Cardiac muscle cell (in vitro differentiated cells and primary cell): ENCODE measurements at regions not wholly inside any gene's neighbourhood (a gene's known extent, or its start where the extent isn't known, plus 50 kb on each side); places are given as distances from the start of the nearest gene placed in this dataset.

Experiments used
- DNase-seq, 2 donors: peaks; one replicate each; pipeline versions ENCODE4 v3.0.0 to v3.0.0-alpha.2; 2010 to 2017; ENCODE audit warnings: low read depth in 1 of 2, low spot score in 1 of 2
- H3K27ac ChIP-seq: fragments of 200-600 bp; sonication (generic); 2 replicates; pipeline ENCODE4 v1.5.1; 2016
- H3K27me3 ChIP-seq: fragments of 200-600 bp; sonication (generic); 2 replicates; pipeline ENCODE4 v1.6.0; 2016; ENCODE audit warnings: control low read depth
- H3K36me3 ChIP-seq: fragments of 200-600 bp; sonication (generic); 2 replicates; pipeline ENCODE4 v1.5.1; 2016; ENCODE audit warnings: control low read depth
- H3K4me1 ChIP-seq: fragments of 200-600 bp; sonication (generic); 2 replicates; pipeline ENCODE4 v1.8.1; 2017; ENCODE audit warnings: low read depth, mild to moderate bottlenecking, mixed run types
- H3K4me3 ChIP-seq: fragments of 200-600 bp; sonication (generic); 2 replicates; pipeline ENCODE4 v1.5.1; 2016; ENCODE audit warnings: mild to moderate bottlenecking
- H3K9me3 ChIP-seq: fragments of 200-600 bp; sonication (generic); 2 replicates; pipeline ENCODE4 v1.5.1; 2017; ENCODE audit warnings: low read depth, mild to moderate bottlenecking, control low read depth
- CTCF ChIP-seq: IDR thresholded peaks from 2 replicates; pipeline ENCODE4 v1.5.1; 2012; ENCODE audit warnings: low read depth, mild to moderate bottlenecking, low read length

GRCh38 chr11:92752122-92752521 lies 217.3 kb upstream of the MTNR1B start:
- H3K27ac ChIP-seq = no peak overlapping the region
- no peak for TF ChIP-seq CTCF
- H3K4me3 ChIP-seq = no peak overlapping the region
- H3K36me3 ChIP-seq = no peaks in the 10 kb centered on the region
- DNase-seq = no peak
- H3K4me1 ChIP-seq = peaks cover 9% of the 10 kb centered on the region
- H3K9me3 ChIP-seq = no peaks in the 10 kb centered on the region
- H3K27me3 ChIP-seq = peaks cover 2% of the 10 kb centered on the region

GRCh38 chr11:92753161-92753560 lies 216.3 kb upstream of the MTNR1B start:
- Histone ChIP-seq H3K9me3 (no peaks in the 10 kb centered on the region), H3K27ac (no peak overlapping the region), H3K36me3 (no peaks in the 10 kb centered on the region), H3K4me1 (peaks cover 9% of the 10 kb centered on the region), H3K4me3 (no peak overlapping the region), H3K27me3 (peaks cover 4% of the 10 kb centered on the region)
- DNase-seq = no peak
- no peak for TF ChIP-seq CTCF

GRCh38 chr11:92758241-92758780 lies 211.1 kb upstream of the MTNR1B start:
- TF ChIP-seq CTCF = no peak
- H3K27ac ChIP-seq = no peak overlapping the region
- no peaks in the 10 kb centered on the region for H3K36me3 ChIP-seq
- no peak for DNase-seq
- H3K4me1 ChIP-seq = no peaks in the 10 kb centered on the region
- H3K9me3 ChIP-seq = no peaks in the 10 kb centered on the region
- peaks cover 20% of the 10 kb centered on the region for H3K27me3 ChIP-seq
- H3K4me3 ChIP-seq = no peak overlapping the region

DNA sequence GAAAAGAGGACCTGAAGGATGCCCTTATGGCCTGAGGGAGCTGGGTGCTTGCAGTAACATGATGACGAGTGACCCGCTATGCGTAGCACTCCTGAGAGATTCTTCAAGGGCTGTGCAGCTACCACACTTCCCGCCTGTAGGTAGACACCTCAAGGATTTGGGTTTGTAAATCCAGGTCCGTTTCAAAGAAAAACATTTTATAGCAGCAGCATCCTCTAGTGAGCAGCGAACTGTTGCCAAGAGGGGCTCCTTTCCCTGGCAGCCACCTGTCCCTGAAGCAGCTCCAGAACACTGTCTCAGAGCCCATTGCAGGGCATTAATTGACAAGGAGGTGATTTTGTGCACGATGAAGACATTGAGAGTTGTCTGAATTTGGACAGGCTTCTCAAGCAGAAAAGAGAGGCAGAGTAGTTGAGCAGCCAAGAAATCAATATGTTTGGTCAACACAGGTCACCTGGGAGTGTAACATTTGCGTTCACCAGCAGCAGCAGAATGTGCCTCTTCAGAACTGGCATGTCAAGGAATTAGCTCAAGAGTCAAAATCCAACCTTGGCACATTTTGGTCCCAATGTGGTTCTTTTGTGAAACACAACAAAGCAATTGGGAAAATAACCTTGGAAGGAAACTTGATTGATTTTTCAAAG lies 209.8 kb upstream of the MTNR1B start:
- no peak for DNase-seq
- no peak overlapping the region for H3K27ac ChIP-seq
- TF ChIP-seq CTCF = no peak

DNA sequence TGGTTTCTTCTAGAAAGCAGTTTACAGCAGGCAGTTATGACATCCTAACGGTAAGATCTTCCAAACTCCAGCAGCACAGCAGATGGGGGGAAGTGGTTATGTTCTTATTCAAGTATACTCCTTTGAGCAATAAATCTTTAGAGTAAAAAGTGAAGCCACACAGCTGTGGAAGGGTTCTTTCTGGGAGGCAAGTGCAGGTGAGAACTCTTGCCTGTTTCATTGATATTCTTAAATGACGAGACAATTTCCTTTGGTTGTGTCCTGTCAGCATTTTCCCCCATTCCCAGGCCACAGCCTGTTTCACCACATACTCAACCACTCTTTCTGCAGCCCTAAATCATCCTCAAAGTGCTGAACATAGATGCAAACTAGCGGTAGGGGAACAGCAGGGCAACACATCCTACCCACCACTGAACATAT lies 207.3 kb upstream of the MTNR1B start:
- no peak for DNase-seq
- no peak overlapping the region for H3K27ac ChIP-seq
- no peaks in the 10 kb centered on the region for H3K9me3 ChIP-seq
- H3K27me3 ChIP-seq = peaks cover 49% of the 10 kb centered on the region
- no peaks in the 10 kb centered on the region for H3K4me1 ChIP-seq
- no peak for TF ChIP-seq CTCF
- H3K4me3 ChIP-seq = no peak overlapping the region
- no peaks in the 10 kb centered on the region for H3K36me3 ChIP-seq

More for the DNA sequence above, 209.8 kb upstream of the MTNR1B start:
- Histone ChIP-seq H3K4me1 (no peaks in the 10 kb centered on the region), H3K9me3 (no peaks in the 10 kb centered on the region), H3K27me3 (peaks cover 32% of the 10 kb centered on the region), H3K4me3 (no peak overlapping the region), H3K36me3 (no peaks in the 10 kb centered on the region)
